ENCODE measurements at regions not wholly inside any gene's neighbourhood (a gene's known extent, or its start where the extent isn't known, plus 50 kb on each side); places are given as distances from the start of the nearest gene placed in this dataset.

GRCh38 chr12:42946871-42947381 is 357.4 kb upstream of the PRICKLE1 start:
- TF ChIP-seq GATAD2B (conservative IDR thresholded peaks at IDR 0.05; ENCODE audit: low read depth) = no peak
- no peak for TF ChIP-seq SUZ12 (IDR thresholded peaks at IDR 0.05; ENCODE audit: unreplicated experiment)
- no peak for TF ChIP-seq PML (IDR thresholded peaks at IDR 0.05; ENCODE audit: low read length)
- TF ChIP-seq MYC (IDR thresholded peaks at IDR 0.05; ENCODE audit: insufficient read depth, insufficient read length, insufficient replicate concordance, low read length, severe bottlenecking) = no peak
- TF ChIP-seq CBFB (IDR thresholded peaks at IDR 0.05; ENCODE audit: low read depth) = no peak
- TF ChIP-seq POLR2A (IDR thresholded peaks at IDR 0.05; ENCODE audit: low read depth, low read length) = no peak
- TF ChIP-seq MLLT1 (IDR thresholded peaks at IDR 0.05) = no peak
- no peak for TF ChIP-seq ETV6 (conservative IDR thresholded peaks at IDR 0.05 in 1 of 2, IDR thresholded peaks at IDR 0.05 in 1 of 2; ENCODE audit: borderline replicate concordance in 1 of 2, low read depth in 1 of 2)
- ATAC-seq (no peak), FAIRE-seq (no peak), DNase-seq (ENCODE audit: low read depth, low spot score) (no peak)
- Histone ChIP-seq H3K4me2 (ENCODE audit: control insufficient read depth, insufficient read depth) (no peak overlapping the region), H4K20me1 (ENCODE audit: control insufficient read depth, insufficient read depth) (no peaks in the 10 kb centered on the region), H3K4me1 (ENCODE audit: control insufficient read depth, insufficient read depth, low read length) (no peaks in the 10 kb centered on the region), H3K36me3 (ENCODE audit: control insufficient read depth in 2 of 2, insufficient read depth in 2 of 2, low read length in 1 of 2) (no peaks in the 10 kb centered on the region), H2AFZ (ENCODE audit: control insufficient read depth, low read depth, low read length) (no peak overlapping the region), H3K27ac (ENCODE audit: control insufficient read depth, insufficient read depth) (no peak overlapping the region), H3K4me3 (no peak overlapping the region), H3K9ac (ENCODE audit: control insufficient read depth, insufficient read depth, low read length) (no peak overlapping the region), H3K9me3 (replicated peaks; ENCODE audit: control insufficient read depth, insufficient read depth, low read length) (no peaks in the 10 kb centered on the region), H3K79me2 (ENCODE audit: control insufficient read depth, insufficient read depth, low read length) (no peaks in the 10 kb centered on the region), H3K27me3 (replicated peaks in 1 of 2; ENCODE audit: control insufficient read depth in 2 of 2, insufficient read depth in 2 of 2, low read length in 1 of 2) (no peaks in the 10 kb centered on the region)
- BruUV-seq (replicated peaks) = no TSS peak
- POLR2A ChIA-PET = no interaction called here
- SMC1A ChIA-PET (ENCODE audit: uncharacterized antibody, unreplicated experiment) = no interaction called here
- RAD21 ChIA-PET (ENCODE audit: unreplicated experiment) = no interaction called here
- WGBS (ENCODE audit: insufficient coverage, insufficient replicate concordance, low lambda C conversion rate, missing lambda C conversion rate) = 9% methylated on average over 2 of the region's 2 CpGs
- CTCF ChIA-PET = interaction anchor here (0.8 kb wide), 1 partner anchor 29 kb away, joined by 3 read pairs; no protein-coding TSS in a partner anchor
- intact Hi-C loops (cut with micrococcal nuclease; ENCODE audit: unreplicated experiment) (no loop called here), in situ Hi-C loops (cut with MboI) (no loop called here)

All from GM12878 (cell line).